NCI-H345 treated with DMSO at 0.1 percent for 48 hours (cell line): ENCODE measurements at regions not wholly inside any gene's neighbourhood (a gene's known extent, or its start where the extent isn't known, plus 50 kb on each side); places are given as distances from the start of the nearest gene placed in this dataset.
A peak's percentile ranks its signal among the peaks of the same experiment; 100 is the strongest.
"Not testable (repeated sequence)": the region's sequence is repeated elsewhere in the genome, so short reads cannot be mapped to it uniquely, and the experiment has no call there.

Experiments
- DNase-seq: peaks from one replicate; lab custom pipeline; 2025; ENCODE audit not compliant: unreplicated experiment; lab: John Stamatoyannopoulos, UW

GRCh38 chr12:9312406-9313392 lies 104.5 kb upstream of the PZP start:
- DNase-seq, result not testable (repeated sequence)

- DNase-seq, result not testable (repeated sequence)
Observed at GRCh38 chr12:9311454-9311853, 103.3 kb upstream of the PZP start.

- DNase-seq, result not testable (repeated sequence)
Observed at GRCh38 chr12:9310645-9311044, 102.5 kb upstream of the PZP start.

- DNase-seq, result not testable (repeated sequence)
Observed at GRCh38 chr12:9309749-9310148, 101.6 kb upstream of the PZP start.

- DNase-seq, result not testable (repeated sequence)
Observed at GRCh38 chr12:9308745-9309144, 100.5 kb upstream of the PZP start.

GRCh38 chr12:9308163-9308562 lies 100.0 kb upstream of the PZP start:
- not testable (repeated sequence) for DNase-seq

GRCh38 chr12:9307255-9307654 lies 99.1 kb upstream of the PZP start:
- DNase-seq, result not testable (repeated sequence)

- not testable (repeated sequence) for DNase-seq
Observed at GRCh38 chr12:9306004-9306403, 97.8 kb upstream of the PZP start.

GRCh38 chr12:9304540-9304939 lies 96.3 kb upstream of the PZP start:
- DNase-seq, result not testable (repeated sequence)

- DNase-seq, result not testable (repeated sequence)
Observed at GRCh38 chr12:9295872-9296271, 87.7 kb upstream of the PZP start.

GRCh38 chr12:9294072-9294620 lies 86.0 kb upstream of the PZP start:
- not testable (repeated sequence) for DNase-seq

GRCh38 chr12:9293391-9293790 lies 85.2 kb upstream of the PZP start:
- not testable (repeated sequence) for DNase-seq

GRCh38 chr12:9289984-9290383 lies 81.8 kb upstream of the PZP start:
- DNase-seq, result not testable (repeated sequence)

GRCh38 chr12:9284724-9285123 lies 76.5 kb upstream of the PZP start:
- DNase-seq, result not testable (repeated sequence)

GRCh38 chr12:9284197-9284596 lies 76.0 kb upstream of the PZP start:
- DNase-seq, result not testable (repeated sequence)

GRCh38 chr12:9283346-9284095 lies 75.3 kb upstream of the PZP start:
- peak; percentile 64 for DNase-seq

GRCh38 chr12:9276990-9277389 lies 68.8 kb upstream of the PZP start:
- DNase-seq, result no peak

- no peak for DNase-seq
Observed at GRCh38 chr12:9273276-9273675, 65.1 kb upstream of the PZP start.

- no peak for DNase-seq
Observed at GRCh38 chr12:9271875-9272274, 63.7 kb upstream of the PZP start.

GRCh38 chr12:9264546-9264945 lies 56.4 kb upstream of the PZP start:
- no peak for DNase-seq

- DNase-seq, result no peak
Observed at GRCh38 chr12:9260931-9261330, 52.7 kb upstream of the PZP start.
